ENCODE measurements at regions not wholly inside any gene's neighbourhood (a gene's known extent, or its start where the extent isn't known, plus 50 kb on each side); places are given as distances from the start of the nearest gene placed in this dataset.

- H3K36me3 ChIP-seq (ENCODE audit: control insufficient read depth, insufficient read depth, low read length) = no peaks in the 10 kb centered on the region
- no peaks in the 10 kb centered on the region for H3K9me3 ChIP-seq (ENCODE audit: control insufficient read depth, low read depth, low read length)
- no peak overlapping the region for H3K27ac ChIP-seq (ENCODE audit: low read length)
- no peak for DNase-seq
- H3K4me3 ChIP-seq (ENCODE audit: low read length) = no peak overlapping the region
- WGBS (ENCODE audit: insufficient coverage, low lambda C conversion rate) = no CpG with 5 or more reads among the region's 2 CpGs
- no peaks in the 10 kb centered on the region for H3K27me3 ChIP-seq (ENCODE audit: control insufficient read depth, insufficient read depth, low read length)
- H3K4me1 ChIP-seq (ENCODE audit: control insufficient read depth, insufficient read depth, low read length) = no peaks in the 10 kb centered on the region
Observed at GRCh38 chrX:122878269-122878668, 305.8 kb upstream of the GRIA3 start.

GRCh38 chrX:122880952-122881351, 303.1 kb upstream of the GRIA3 start:
- H3K36me3 ChIP-seq (ENCODE audit: control insufficient read depth, insufficient read depth, low read length) = no peaks in the 10 kb centered on the region
- no peak overlapping the region for H3K27ac ChIP-seq (ENCODE audit: low read length)
- no CpG with 5 or more reads among the region's 3 CpGs for WGBS (ENCODE audit: insufficient coverage, low lambda C conversion rate)
- H3K27me3 ChIP-seq (ENCODE audit: control insufficient read depth, insufficient read depth, low read length) = no peaks in the 10 kb centered on the region
- H3K9me3 ChIP-seq (ENCODE audit: control insufficient read depth, low read depth, low read length) = no peaks in the 10 kb centered on the region
- H3K4me3 ChIP-seq (ENCODE audit: low read length) = no peak overlapping the region
- H3K4me1 ChIP-seq (ENCODE audit: control insufficient read depth, insufficient read depth, low read length) = no peaks in the 10 kb centered on the region
- no peak for DNase-seq

- no peaks in the 10 kb centered on the region for H3K36me3 ChIP-seq (ENCODE audit: control insufficient read depth, insufficient read depth, low read length)
- DNase-seq = no peak
- H3K4me1 ChIP-seq (ENCODE audit: control insufficient read depth, insufficient read depth, low read length) = no peaks in the 10 kb centered on the region
- no peak overlapping the region for H3K27ac ChIP-seq (ENCODE audit: low read length)
- no peaks in the 10 kb centered on the region for H3K27me3 ChIP-seq (ENCODE audit: control insufficient read depth, insufficient read depth, low read length)
- no peaks in the 10 kb centered on the region for H3K9me3 ChIP-seq (ENCODE audit: control insufficient read depth, low read depth, low read length)
- H3K4me3 ChIP-seq (ENCODE audit: low read length) = no peak overlapping the region
Observed at GRCh38 chrX:122890729-122891128, 293.3 kb upstream of the GRIA3 start.

GRCh38 chrX:122906726-122907125, 277.4 kb upstream of the GRIA3 start:
- Histone ChIP-seq H3K36me3 (ENCODE audit: control insufficient read depth, insufficient read depth, low read length) (no peaks in the 10 kb centered on the region), H3K27ac (ENCODE audit: low read length) (no peak overlapping the region), H3K9me3 (ENCODE audit: control insufficient read depth, low read depth, low read length) (no peaks in the 10 kb centered on the region), H3K4me3 (ENCODE audit: low read length) (no peak overlapping the region), H3K4me1 (ENCODE audit: control insufficient read depth, insufficient read depth, low read length) (no peaks in the 10 kb centered on the region), H3K27me3 (ENCODE audit: control insufficient read depth, insufficient read depth, low read length) (no peaks in the 10 kb centered on the region)
- DNase-seq = no peak
- no CpG with 5 or more reads among the region's 7 CpGs for WGBS (ENCODE audit: insufficient coverage, low lambda C conversion rate)

GRCh38 chrX:122907375-122907774, 276.7 kb upstream of the GRIA3 start:
- H3K36me3 ChIP-seq (ENCODE audit: control insufficient read depth, insufficient read depth, low read length) = no peaks in the 10 kb centered on the region
- no peak overlapping the region for H3K4me3 ChIP-seq (ENCODE audit: low read length)
- no peak for DNase-seq
- H3K4me1 ChIP-seq (ENCODE audit: control insufficient read depth, insufficient read depth, low read length) = no peaks in the 10 kb centered on the region
- H3K9me3 ChIP-seq (ENCODE audit: control insufficient read depth, low read depth, low read length) = no peaks in the 10 kb centered on the region
- H3K27ac ChIP-seq (ENCODE audit: low read length) = no peak overlapping the region
- no CpG with 5 or more reads among the region's 1 CpG for WGBS (ENCODE audit: insufficient coverage, low lambda C conversion rate)
- H3K27me3 ChIP-seq (ENCODE audit: control insufficient read depth, insufficient read depth, low read length) = no peaks in the 10 kb centered on the region

GRCh38 chrX:122910697-122911096, 273.4 kb upstream of the GRIA3 start:
- Histone ChIP-seq H3K36me3 (ENCODE audit: control insufficient read depth, insufficient read depth, low read length) (no peaks in the 10 kb centered on the region), H3K27ac (ENCODE audit: low read length) (no peak overlapping the region), H3K4me1 (ENCODE audit: control insufficient read depth, insufficient read depth, low read length) (no peaks in the 10 kb centered on the region), H3K9me3 (ENCODE audit: control insufficient read depth, low read depth, low read length) (no peaks in the 10 kb centered on the region), H3K4me3 (ENCODE audit: low read length) (no peak overlapping the region), H3K27me3 (ENCODE audit: control insufficient read depth, insufficient read depth, low read length) (no peaks in the 10 kb centered on the region)
- WGBS (ENCODE audit: insufficient coverage, low lambda C conversion rate) = no CpG with 5 or more reads among the region's 2 CpGs
- DNase-seq = no peak

- Histone ChIP-seq H3K9me3 (ENCODE audit: control insufficient read depth, low read depth, low read length) (no peaks in the 10 kb centered on the region), H3K27ac (ENCODE audit: low read length) (no peak overlapping the region), H3K4me1 (ENCODE audit: control insufficient read depth, insufficient read depth, low read length) (no peaks in the 10 kb centered on the region), H3K27me3 (ENCODE audit: control insufficient read depth, insufficient read depth, low read length) (no peaks in the 10 kb centered on the region), H3K4me3 (ENCODE audit: low read length) (no peak overlapping the region), H3K36me3 (ENCODE audit: control insufficient read depth, insufficient read depth, low read length) (no peaks in the 10 kb centered on the region)
- no CpG with 5 or more reads among the region's 1 CpG for WGBS (ENCODE audit: insufficient coverage, low lambda C conversion rate)
- no peak for DNase-seq
Observed at GRCh38 chrX:122913134-122913533, 270.9 kb upstream of the GRIA3 start.

- H3K27ac ChIP-seq (ENCODE audit: low read length) = no peak overlapping the region
- no CpG with 5 or more reads among the region's 1 CpG for WGBS (ENCODE audit: insufficient coverage, low lambda C conversion rate)
- no peaks in the 10 kb centered on the region for H3K9me3 ChIP-seq (ENCODE audit: control insufficient read depth, low read depth, low read length)
- no peaks in the 10 kb centered on the region for H3K36me3 ChIP-seq (ENCODE audit: control insufficient read depth, insufficient read depth, low read length)
- no peak overlapping the region for H3K4me3 ChIP-seq (ENCODE audit: low read length)
- no peaks in the 10 kb centered on the region for H3K4me1 ChIP-seq (ENCODE audit: control insufficient read depth, insufficient read depth, low read length)
- H3K27me3 ChIP-seq (ENCODE audit: control insufficient read depth, insufficient read depth, low read length) = no peaks in the 10 kb centered on the region
- no peak for DNase-seq
Observed at GRCh38 chrX:122913764-122914163, 270.3 kb upstream of the GRIA3 start.

- DNase-seq = no peak
- H3K36me3 ChIP-seq (ENCODE audit: control insufficient read depth, insufficient read depth, low read length) = no peaks in the 10 kb centered on the region
- no peaks in the 10 kb centered on the region for H3K27me3 ChIP-seq (ENCODE audit: control insufficient read depth, insufficient read depth, low read length)
- no CpG with 5 or more reads among the region's 5 CpGs for WGBS (ENCODE audit: insufficient coverage, low lambda C conversion rate)
- H3K27ac ChIP-seq (ENCODE audit: low read length) = no peak overlapping the region
- no peaks in the 10 kb centered on the region for H3K4me1 ChIP-seq (ENCODE audit: control insufficient read depth, insufficient read depth, low read length)
- H3K4me3 ChIP-seq (ENCODE audit: low read length) = no peak overlapping the region
- H3K9me3 ChIP-seq (ENCODE audit: control insufficient read depth, low read depth, low read length) = no peaks in the 10 kb centered on the region
Observed at GRCh38 chrX:122914256-122914655, 269.8 kb upstream of the GRIA3 start.

- Histone ChIP-seq H3K27ac (ENCODE audit: low read length) (no peak overlapping the region), H3K27me3 (ENCODE audit: control insufficient read depth, insufficient read depth, low read length) (no peaks in the 10 kb centered on the region), H3K4me1 (ENCODE audit: control insufficient read depth, insufficient read depth, low read length) (no peaks in the 10 kb centered on the region), H3K9me3 (ENCODE audit: control insufficient read depth, low read depth, low read length) (no peaks in the 10 kb centered on the region), H3K36me3 (ENCODE audit: control insufficient read depth, insufficient read depth, low read length) (no peaks in the 10 kb centered on the region), H3K4me3 (ENCODE audit: low read length) (no peak overlapping the region)
- DNase-seq = no peak
- no CpG with 5 or more reads among the region's 1 CpG for WGBS (ENCODE audit: insufficient coverage, low lambda C conversion rate)
Observed at GRCh38 chrX:122934131-122934530, 249.9 kb upstream of the GRIA3 start.

- Histone ChIP-seq H3K36me3 (ENCODE audit: control insufficient read depth, insufficient read depth, low read length) (no peaks in the 10 kb centered on the region), H3K27ac (ENCODE audit: low read length) (no peak overlapping the region), H3K9me3 (ENCODE audit: control insufficient read depth, low read depth, low read length) (no peaks in the 10 kb centered on the region), H3K27me3 (ENCODE audit: control insufficient read depth, insufficient read depth, low read length) (no peaks in the 10 kb centered on the region), H3K4me3 (ENCODE audit: low read length) (no peak overlapping the region), H3K4me1 (ENCODE audit: control insufficient read depth, insufficient read depth, low read length) (no peaks in the 10 kb centered on the region)
- WGBS (ENCODE audit: insufficient coverage, low lambda C conversion rate) = no CpG with 5 or more reads among the region's 1 CpG
- no peak for DNase-seq
Observed at GRCh38 chrX:122940199-122940598, 243.9 kb upstream of the GRIA3 start.

All from large intestine (tissue), 3 donors.